A549 (cell line): ENCODE measurements at regions not wholly inside any gene's neighbourhood (a gene's known extent, or its start where the extent isn't known, plus 50 kb on each side); places are given as distances from the start of the nearest gene placed in this dataset.

Experiments
- ATAC-seq, 2 experiments: fragments of 200-7000 bp in 1 of 2; fragments of >200 bp in 1 of 2; cut with Nextera tagmentation in 1 of 2; cut with Tn5 transposase in 1 of 2; 3 replicates each; pipeline versions ENCODE4 v1.8.0 to v1.9.1; 2018 to 2020; ENCODE audit warnings: mild to moderate bottlenecking in 1 of 2, moderate library complexity in 1 of 2
- CTCF ChIA-PET: fragments of 300-600 bp; sonication (Branson Sonifier 250); formaldehyde crosslinking; extraction: SDS; loops from one replicate; lab custom pipeline; 2021; ENCODE audit warnings: antibody characterized with exemption, inconsistent platforms; lab: Yijun Ruan, JAX
- POLR2A ChIA-PET: fragments of 350-600 bp; formaldehyde crosslinking; extraction: SDS; loops from one replicate; lab custom pipeline; 2021; ENCODE audit warnings: antibody characterized with exemption, inconsistent platforms; lab: Yijun Ruan, JAX
- DNase-seq, 2 experiments: peaks; one replicate each; pipeline versions ENCODE4 v3.0.0 to v3.0.0-alpha.2; 2011 to 2016; ENCODE audit warnings: low read depth in 1 of 2, low spot score in 1 of 2
- FAIRE-seq: peaks from 2 replicates; lab custom pipeline; 2011; peaks lifted over from hg19 to GRCh38; lab: Jason Lieb, UNC
- H3K27ac ChIP-seq, 2 experiments: fragments of >200 bp; sonication (Bioruptor Twin); formaldehyde crosslinking; 3 replicates each; pipeline ENCODE4 v1.5.1; 2016 to 2017
- H3K4me1 ChIP-seq: fragments of >200 bp; sonication (Bioruptor Twin); formaldehyde crosslinking; 3 replicates; pipeline ENCODE4 v1.6.1; 2016
- H3K4me2 ChIP-seq: fragments of >200 bp; sonication (Bioruptor Twin); formaldehyde crosslinking; 3 replicates; pipeline ENCODE4 v1.6.1; 2016
- H3K4me3 ChIP-seq: fragments of >200 bp; sonication (Bioruptor Twin); formaldehyde crosslinking; 3 replicates; pipeline ENCODE4 v1.5.1; 2016
- H3K9me3 ChIP-seq: fragments of >200 bp; sonication (Bioruptor Twin); formaldehyde crosslinking; 3 replicates; pipeline ENCODE4 v1.6.1; 2016
- BHLHE40 ChIP-seq: IDR thresholded peaks from 2 replicates; pipeline ENCODE4 v1.6.1; 2012; ENCODE audit warnings: low read depth, low read length, inconsistent platforms
- CBX8 ChIP-seq: fragments of 200-600 bp; sonication (generic); IDR thresholded peaks from 2 replicates; pipeline ENCODE4 v1.6.1; 2016
- CHD2 ChIP-seq: fragments of 150-350 bp; IDR thresholded peaks from 2 replicates; pipeline ENCODE4 v1.6.1; 2014; ENCODE audit warnings: low read length; ENCODE audit not compliant: partially characterized antibody
- EHF ChIP-seq: fragments of 250-450 bp; sonication (Bioruptor Pico); IDR thresholded peaks from 2 replicates; pipeline ENCODE4 v1.5.0; 2020; ENCODE audit warnings: mild to moderate bottlenecking
- ELK1 ChIP-seq: fragments of 150-350 bp; IDR thresholded peaks from 2 replicates; pipeline ENCODE4 v1.6.1; 2014; ENCODE audit warnings: low read depth, mild to moderate bottlenecking, low read length
- EP300 ChIP-seq, 2 experiments: fragments of >200 bp; sonication (Bioruptor Twin); formaldehyde crosslinking; IDR thresholded peaks; 2 replicates in 1 of 2; 3 replicates in 1 of 2; pipeline ENCODE4 v1.6.1; 2016 to 2017
- FOSB ChIP-seq: fragments of 250-450 bp; sonication (Bioruptor Pico); IDR thresholded peaks from 2 replicates; pipeline ENCODE4 v1.5.0; 2020; ENCODE audit warnings: mild to moderate bottlenecking, moderate library complexity
- FOXS1 ChIP-seq: fragments of 250-450 bp; sonication (Bioruptor Pico); IDR thresholded peaks from 2 replicates; pipeline ENCODE4 v1.5.0; 2020; ENCODE audit warnings: mild to moderate bottlenecking, moderate library complexity
- HDAC2 ChIP-seq: fragments of 200-600 bp; sonication (generic); IDR thresholded peaks from 2 replicates; pipeline ENCODE4 v1.6.1; 2016
- HOXB13 ChIP-seq: fragments of 250-450 bp; sonication (Bioruptor Pico); IDR thresholded peaks from 2 replicates; pipeline ENCODE4 v1.5.0; 2020; ENCODE audit warnings: low read depth, mild to moderate bottlenecking, moderate library complexity
- JUN ChIP-seq, 2 experiments: fragments of >200 bp; sonication (Bioruptor Twin); formaldehyde crosslinking; IDR thresholded peaks; 2 replicates in 1 of 2; 3 replicates in 1 of 2; pipeline ENCODE4 v1.6.1; 2016 to 2017
- KDM5A ChIP-seq: fragments of 200-600 bp; sonication (generic); IDR thresholded peaks from 2 replicates; pipeline ENCODE4 v1.6.1; 2016; ENCODE audit warnings: antibody characterized with exemption, mild to moderate bottlenecking
- MAFK ChIP-seq: fragments of 450-650 bp; IDR thresholded peaks from 2 replicates; pipeline ENCODE4 v1.6.1; 2014; ENCODE audit not compliant: partially characterized antibody
- MAZ ChIP-seq: fragments of 150-350 bp; IDR thresholded peaks from 2 replicates; pipeline ENCODE4 v1.6.1; 2014; ENCODE audit warnings: antibody characterized with exemption, low read depth, low read length, borderline replicate concordance
- MYC ChIP-seq: IDR thresholded peaks from 2 replicates; pipeline ENCODE4 v1.6.1; 2012; ENCODE audit warnings: mild to moderate bottlenecking, inconsistent platforms, low read length, improper control_type of control experiment, borderline replicate concordance
- NPAS2 ChIP-seq: fragments of 250-450 bp; sonication (Bioruptor Pico); IDR thresholded peaks from 2 replicates; pipeline ENCODE4 v1.8.0; 2022; ENCODE audit warnings: mild to moderate bottlenecking, moderate library complexity, borderline replicate concordance
- NR3C1 ChIP-seq: fragments of >200 bp; sonication (Bioruptor Twin); formaldehyde crosslinking; IDR thresholded peaks from 3 replicates; pipeline ENCODE4 v1.6.1; 2017
- PHF8 ChIP-seq: fragments of 200-600 bp; sonication (generic); IDR thresholded peaks from 2 replicates; pipeline ENCODE4 v1.6.1; 2016; ENCODE audit warnings: low read depth, mild to moderate bottlenecking, antibody characterized with exemption, moderate library complexity, borderline replicate concordance
- POLR2A ChIP-seq: IDR thresholded peaks from 2 replicates; pipeline ENCODE4 v1.6.1; 2012; ENCODE audit warnings: mild to moderate bottlenecking, low read length
- RARB ChIP-seq: fragments of 250-450 bp; sonication (Bioruptor Pico); IDR thresholded peaks from 2 replicates; pipeline ENCODE4 v1.8.0; 2021; ENCODE audit warnings: mild to moderate bottlenecking, moderate library complexity
- RCOR1 ChIP-seq: fragments of 150-350 bp; IDR thresholded peaks from 2 replicates; pipeline ENCODE4 v1.6.1; 2014; ENCODE audit warnings: antibody characterized with exemption, low read length, low read depth
- SMC3 ChIP-seq: fragments of >200 bp; sonication (Bioruptor Twin); formaldehyde crosslinking; IDR thresholded peaks from 3 replicates; pipeline ENCODE4 v1.6.1; 2018; ENCODE audit warnings: inconsistent platforms
- TFCP2L1 ChIP-seq: fragments of 250-450 bp; sonication (Bioruptor Pico); IDR thresholded peaks from 2 replicates; pipeline ENCODE4 v1.5.0; 2021; ENCODE audit warnings: mild to moderate bottlenecking
- USF2 ChIP-seq: fragments of 450-650 bp; IDR thresholded peaks from 2 replicates; pipeline ENCODE4 v1.6.1; 2014; ENCODE audit warnings: antibody characterized with exemption
- ZSCAN20 ChIP-seq: fragments of 250-450 bp; sonication (Bioruptor Pico); IDR thresholded peaks from 2 replicates; pipeline ENCODE4 v1.8.0; 2022; ENCODE audit warnings: mild to moderate bottlenecking, moderate library complexity
- WGBS: methylation state at CpG from one replicate; pipeline ENCODE4 v1.1.6; 2017; ENCODE audit errors: missing lambda C conversion rate; 5-methylcytosine and 5-hydroxymethylcytosine counted together
- TF ChIP-seq, protein P1 (sequence below): fragments of 250-450 bp; sonication (Bioruptor Pico); IDR thresholded peaks from 2 replicates; pipeline ENCODE4 v1.5.0; 2021; ENCODE audit warnings: mild to moderate bottlenecking, moderate library complexity, borderline replicate concordance

DNA sequence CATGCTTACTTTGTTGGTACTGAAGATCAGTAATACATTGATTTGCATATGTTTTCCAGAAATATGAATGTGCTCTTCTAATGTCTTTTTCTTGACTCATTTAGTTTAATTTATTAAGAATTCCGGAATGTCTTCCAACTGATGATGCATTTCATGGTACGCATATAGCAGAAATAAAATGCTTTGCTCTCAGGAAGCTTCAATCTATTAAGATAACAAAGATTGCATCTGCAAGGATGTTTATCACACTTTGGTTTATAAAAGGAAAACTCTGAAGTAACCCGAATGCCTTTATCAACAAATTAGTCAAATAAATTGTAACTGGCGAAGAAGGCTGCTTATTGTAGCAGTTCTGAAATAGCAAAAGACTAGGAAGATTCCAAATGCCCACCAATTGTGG lies 166.4 kb upstream of the LMNTD1 start:
- DNase-seq (no peak), FAIRE-seq (peak; percentile 18), ATAC-seq (no peak)
- TF ChIP-seq ZSCAN20 (CRISPR knock-in tag) (no peak), EP300 (IDR thresholded peaks at IDR 0.05) (no peak), BHLHE40 (no peak), EHF (CRISPR knock-in tag) (no peak), MYC (no peak), NR3C1 (no peak), HOXB13 (CRISPR knock-in tag) (no peak), MAFK (no peak), RARB (CRISPR knock-in tag) (no peak), ELK1 (no peak), RCOR1 (no peak), FOSB (no peak), SMC3 (no peak)
- ChIA-PET CTCF (no interaction called here), POLR2A (no interaction called here)
- Histone ChIP-seq H3K9me3 (no peaks in the 10 kb centered on the region), H3K4me3 (no peak overlapping the region), H3K4me1 (no peaks in the 10 kb centered on the region), H3K4me2 (no peak overlapping the region), H3K27ac (no peak overlapping the region)
- 60% methylated on average over 4 of the region's 4 CpGs for WGBS

DNA sequence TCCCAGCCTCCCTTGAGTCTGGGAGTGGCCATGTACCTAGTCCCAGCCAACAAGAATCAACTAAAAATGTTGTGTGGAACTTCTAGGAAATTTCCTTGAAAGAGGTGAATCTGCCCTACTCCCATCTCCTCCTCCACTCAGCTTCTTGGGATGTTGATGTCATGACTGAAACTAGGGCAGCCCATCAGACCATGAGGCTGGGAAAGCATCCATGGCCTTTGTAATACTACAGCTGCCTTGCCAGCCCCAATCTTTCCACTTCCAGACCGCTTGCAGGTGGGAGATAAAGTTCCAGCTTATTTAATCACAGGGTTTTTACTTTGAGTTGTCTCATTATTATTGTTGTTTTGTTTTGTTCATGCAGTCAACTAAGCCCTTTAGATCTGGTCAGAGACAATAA lies 170.3 kb upstream of the LMNTD1 start:
- no peak for DNase-seq
- no peak overlapping the region for H3K4me2 ChIP-seq
- CTCF ChIA-PET = no interaction called here
- FAIRE-seq = no peak
- H3K4me1 ChIP-seq = no peaks in the 10 kb centered on the region
- H3K4me3 ChIP-seq = no peak overlapping the region
- 3% methylated on average over 1 of the region's 1 CpG for WGBS
- H3K27ac ChIP-seq = no peak overlapping the region
- H3K9me3 ChIP-seq = no peaks in the 10 kb centered on the region
- POLR2A ChIA-PET = no interaction called here
- ATAC-seq = no peak
- TF ChIP-seq KDM5A = no peak
- TF ChIP-seq JUN (IDR thresholded peaks at IDR 0.05) = no peak
- no peak for TF ChIP-seq CHD2

- 78% methylated on average over 4 of the region's 4 CpGs for WGBS
- no peak for ATAC-seq
- CTCF ChIA-PET = interaction anchor here (1.4 kb wide), 1 partner anchor 33 kb away, joined by 3 read pairs; no protein-coding TSS in a partner anchor
- H3K9me3 ChIP-seq = no peaks in the 10 kb centered on the region
- no peak for DNase-seq
- H3K27ac ChIP-seq = no peak overlapping the region
- H3K4me1 ChIP-seq = no peaks in the 10 kb centered on the region
- no peak overlapping the region for H3K4me3 ChIP-seq
- no peak for FAIRE-seq
- H3K4me2 ChIP-seq = no peak overlapping the region
- TF ChIP-seq CBX8 (no peak), TFCP2L1 (CRISPR knock-in tag) (no peak), PHF8 (no peak), FOXS1 (CRISPR knock-in tag) (no peak), MAZ (no peak), POLR2A (no peak), EP300 (IDR thresholded peaks at IDR 0.05) (no peak), BHLHE40 (no peak), HDAC2 (no peak), ZSCAN20 (CRISPR knock-in tag) (no peak), USF2 (no peak), NPAS2 (CRISPR knock-in tag) (no peak)
- TF ChIP-seq, protein P1, sequence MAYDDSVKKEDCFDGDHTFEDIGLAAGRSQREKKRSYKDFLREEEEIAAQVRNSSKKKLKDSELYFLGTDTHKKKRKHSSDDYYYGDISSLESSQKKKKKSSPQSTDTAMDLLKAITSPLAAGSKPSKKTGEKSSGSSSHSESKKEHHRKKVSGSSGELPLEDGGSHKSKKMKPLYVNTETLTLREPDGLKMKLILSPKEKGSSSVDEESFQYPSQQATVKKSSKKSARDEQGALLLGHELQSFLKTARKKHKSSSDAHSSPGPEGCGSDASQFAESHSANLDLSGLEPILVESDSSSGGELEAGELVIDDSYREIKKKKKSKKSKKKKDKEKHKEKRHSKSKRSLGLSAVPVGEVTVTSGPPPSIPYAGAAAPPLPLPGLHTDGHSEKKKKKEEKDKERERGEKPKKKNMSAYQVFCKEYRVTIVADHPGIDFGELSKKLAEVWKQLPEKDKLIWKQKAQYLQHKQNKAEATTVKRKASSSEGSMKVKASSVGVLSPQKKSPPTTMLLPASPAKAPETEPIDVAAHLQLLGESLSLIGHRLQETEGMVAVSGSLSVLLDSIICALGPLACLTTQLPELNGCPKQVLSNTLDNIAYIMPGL = no peak
- POLR2A ChIA-PET = no interaction called here
Observed at GRCh38 chr12:25723921-25724491, 170.9 kb upstream of the LMNTD1 start.
